ENCODE measurements at regions not wholly inside any gene's neighbourhood (a gene's known extent, or its start where the extent isn't known, plus 50 kb on each side); places are given as distances from the start of the nearest gene placed in this dataset.

- H3K9me3 Mint-ChIP-seq: peaks cover 4% of the 10 kb centered on the region; the same call in 1 of the 2 replicates
- ChIA-PET CTCF (interaction anchor here (0.5 to 2.0 kb wide), 4 partner anchors 24 to 316 kb away, joined by 3 to 6 read pairs (median 4); no protein-coding TSS in a partner anchor), POLR2A (no interaction called here)
- no peak overlapping the region for H3K4me3 Mint-ChIP-seq
- DNase-seq (ENCODE audit: low spot score): no peak
- H3K36me3 Mint-ChIP-seq: no peaks in the 10 kb centered on the region
- no peak overlapping the region for H3K27ac Mint-ChIP-seq
- ATAC-seq: no peak
- TF ChIP-seq CREM (CRISPR knock-in tag; IDR thresholded peaks at IDR 0.05) (no peak), ZNF416 (CRISPR knock-in tag; IDR thresholded peaks at IDR 0.05) (no peak), MXD4 (CRISPR knock-in tag; IDR thresholded peaks at IDR 0.05; ENCODE audit: borderline replicate concordance) (no peak), NFYB (CRISPR knock-in tag; conservative IDR thresholded peaks at IDR 0.05; ENCODE audit: low read depth) (no peak), TEAD4 (CRISPR knock-in tag; IDR thresholded peaks at IDR 0.05) (no peak), GRHL2 (CRISPR knock-in tag; IDR thresholded peaks at IDR 0.05; ENCODE audit: insufficient replicate concordance, severe bottlenecking) (no peak), ZNF425 (CRISPR knock-in tag; conservative IDR thresholded peaks at IDR 0.05) (no peak)
- TF ChIP-seq, protein P1, sequence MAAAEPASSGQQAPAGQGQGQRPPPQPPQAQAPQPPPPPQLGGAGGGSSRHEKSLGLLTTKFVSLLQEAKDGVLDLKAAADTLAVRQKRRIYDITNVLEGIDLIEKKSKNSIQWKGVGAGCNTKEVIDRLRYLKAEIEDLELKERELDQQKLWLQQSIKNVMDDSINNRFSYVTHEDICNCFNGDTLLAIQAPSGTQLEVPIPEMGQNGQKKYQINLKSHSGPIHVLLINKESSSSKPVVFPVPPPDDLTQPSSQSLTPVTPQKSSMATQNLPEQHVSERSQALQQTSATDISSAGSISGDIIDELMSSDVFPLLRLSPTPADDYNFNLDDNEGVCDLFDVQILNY (CRISPR knock-in tag; IDR thresholded peaks at IDR 0.05): no peak
- peaks cover 12% of the 10 kb centered on the region for H3K4me1 Mint-ChIP-seq
- H3K27me3 Mint-ChIP-seq (ENCODE audit: low read depth): peaks cover 27% of the 10 kb centered on the region
Measured at GRCh38 chr17:77572851-77573250, 385.7 kb upstream of the TNRC6C start.

GRCh38 chr17:77577491-77577890, 381.0 kb upstream of the TNRC6C start:
- ChIA-PET CTCF (interaction anchor here (0.6 kb wide), 1 partner anchor 55 kb away, joined by 4 read pairs; no protein-coding TSS in a partner anchor), POLR2A (no interaction called here)
- 0 out of 2 replicates have a peak, but pooled peaks cover 6% of the 10 kb centered on the region for H3K9me3 Mint-ChIP-seq
- DNase-seq (ENCODE audit: low spot score): no peak
- peaks cover under 1% of the 10 kb centered on the region for H3K4me1 Mint-ChIP-seq
- no peaks in the 10 kb centered on the region for H3K36me3 Mint-ChIP-seq
- TF ChIP-seq, protein P2, sequence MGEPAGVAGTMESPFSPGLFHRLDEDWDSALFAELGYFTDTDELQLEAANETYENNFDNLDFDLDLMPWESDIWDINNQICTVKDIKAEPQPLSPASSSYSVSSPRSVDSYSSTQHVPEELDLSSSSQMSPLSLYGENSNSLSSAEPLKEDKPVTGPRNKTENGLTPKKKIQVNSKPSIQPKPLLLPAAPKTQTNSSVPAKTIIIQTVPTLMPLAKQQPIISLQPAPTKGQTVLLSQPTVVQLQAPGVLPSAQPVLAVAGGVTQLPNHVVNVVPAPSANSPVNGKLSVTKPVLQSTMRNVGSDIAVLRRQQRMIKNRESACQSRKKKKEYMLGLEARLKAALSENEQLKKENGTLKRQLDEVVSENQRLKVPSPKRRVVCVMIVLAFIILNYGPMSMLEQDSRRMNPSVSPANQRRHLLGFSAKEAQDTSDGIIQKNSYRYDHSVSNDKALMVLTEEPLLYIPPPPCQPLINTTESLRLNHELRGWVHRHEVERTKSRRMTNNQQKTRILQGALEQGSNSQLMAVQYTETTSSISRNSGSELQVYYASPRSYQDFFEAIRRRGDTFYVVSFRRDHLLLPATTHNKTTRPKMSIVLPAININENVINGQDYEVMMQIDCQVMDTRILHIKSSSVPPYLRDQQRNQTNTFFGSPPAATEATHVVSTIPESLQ (CRISPR knock-in tag; IDR thresholded peaks at IDR 0.05): no peak
- no peak for TF ChIP-seq TCF7 (CRISPR knock-in tag; IDR thresholded peaks at IDR 0.05; ENCODE audit: low read depth)
- no peak for TF ChIP-seq TEAD1 (CRISPR knock-in tag; IDR thresholded peaks at IDR 0.05)
- TF ChIP-seq ZNF219 (CRISPR knock-in tag; IDR thresholded peaks at IDR 0.05; ENCODE audit: borderline replicate concordance): no peak
- ATAC-seq: no peak
- peaks cover 10% of the 10 kb centered on the region for H3K27me3 Mint-ChIP-seq (ENCODE audit: low read depth)
- no peak overlapping the region for H3K27ac Mint-ChIP-seq
- H3K4me3 Mint-ChIP-seq: no peak overlapping the region

DNA sequence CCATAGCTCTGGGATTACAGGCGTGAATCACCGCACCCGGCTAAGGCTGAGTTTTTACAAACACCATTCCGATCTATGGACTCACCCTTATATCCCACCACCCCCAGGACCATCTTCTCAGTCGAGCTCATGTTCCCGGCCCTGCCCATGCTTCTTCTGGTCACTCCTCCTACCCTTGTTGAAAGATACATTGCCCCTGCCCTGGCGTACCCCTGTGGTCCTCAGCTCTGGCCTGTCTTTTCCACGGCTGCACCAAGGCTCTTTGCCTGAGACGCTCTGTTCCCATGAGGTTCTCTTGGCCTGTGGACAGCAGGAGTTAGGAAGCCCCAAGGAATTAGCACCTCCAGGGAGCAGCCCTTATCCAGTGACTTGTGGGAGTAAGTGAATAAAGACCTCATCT, 379.4 kb upstream of the TNRC6C start:
- no peak overlapping the region for H3K4me3 Mint-ChIP-seq
- H3K36me3 Mint-ChIP-seq: no peaks in the 10 kb centered on the region
- H3K27ac Mint-ChIP-seq: no peak overlapping the region
- DNase-seq (ENCODE audit: low spot score): no peak
- POLR2A ChIA-PET: no interaction called here
- ATAC-seq: no peak
- CTCF ChIA-PET: interaction anchor here (1.0 kb wide), 1 partner anchor 36 kb away, joined by 3 read pairs; no protein-coding TSS in a partner anchor
- H3K9me3 Mint-ChIP-seq: 0 out of 2 replicates have a peak, but pooled peaks cover 6% of the 10 kb centered on the region
- H3K27me3 Mint-ChIP-seq (ENCODE audit: low read depth): no peaks in the 10 kb centered on the region; the same call in 1 of the 2 replicates
- no peaks in the 10 kb centered on the region for H3K4me1 Mint-ChIP-seq
- TF ChIP-seq ZNF121 (CRISPR knock-in tag; IDR thresholded peaks at IDR 0.05) (no peak), GTF2I (CRISPR knock-in tag; conservative IDR thresholded peaks at IDR 0.05) (no peak), ZNF232 (CRISPR knock-in tag; IDR thresholded peaks at IDR 0.05) (no peak), AR (CRISPR knock-in tag; IDR thresholded peaks at IDR 0.05) (no peak), IRF2 (CRISPR knock-in tag; IDR thresholded peaks at IDR 0.05; ENCODE audit: borderline replicate concordance, low read depth) (no peak), ATF2 (CRISPR knock-in tag; IDR thresholded peaks at IDR 0.05; ENCODE audit: borderline replicate concordance, low read depth) (no peak)
- TF ChIP-seq, protein P3, sequence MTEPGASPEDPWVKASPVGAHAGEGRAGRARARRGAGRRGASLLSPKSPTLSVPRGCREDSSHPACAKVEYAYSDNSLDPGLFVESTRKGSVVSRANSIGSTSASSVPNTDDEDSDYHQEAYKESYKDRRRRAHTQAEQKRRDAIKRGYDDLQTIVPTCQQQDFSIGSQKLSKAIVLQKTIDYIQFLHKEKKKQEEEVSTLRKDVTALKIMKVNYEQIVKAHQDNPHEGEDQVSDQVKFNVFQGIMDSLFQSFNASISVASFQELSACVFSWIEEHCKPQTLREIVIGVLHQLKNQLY (CRISPR knock-in tag; IDR thresholded peaks at IDR 0.05): no peak

Measured in WTC11 (cell line).